SIG-M5 treated with dmso at 0.1 percent for 504 hours (cell line): ENCODE measurements at regions not wholly inside any gene's neighbourhood (a gene's known extent, or its start where the extent isn't known, plus 50 kb on each side); places are given as distances from the start of the nearest gene placed in this dataset.
A peak's percentile ranks its signal among the peaks of the same experiment; 100 is the strongest.

Experiments
- DNase-seq: peaks from one replicate; lab custom pipeline; 2025; ENCODE audit not compliant: unreplicated experiment; lab: John Stamatoyannopoulos, UW

DNA sequence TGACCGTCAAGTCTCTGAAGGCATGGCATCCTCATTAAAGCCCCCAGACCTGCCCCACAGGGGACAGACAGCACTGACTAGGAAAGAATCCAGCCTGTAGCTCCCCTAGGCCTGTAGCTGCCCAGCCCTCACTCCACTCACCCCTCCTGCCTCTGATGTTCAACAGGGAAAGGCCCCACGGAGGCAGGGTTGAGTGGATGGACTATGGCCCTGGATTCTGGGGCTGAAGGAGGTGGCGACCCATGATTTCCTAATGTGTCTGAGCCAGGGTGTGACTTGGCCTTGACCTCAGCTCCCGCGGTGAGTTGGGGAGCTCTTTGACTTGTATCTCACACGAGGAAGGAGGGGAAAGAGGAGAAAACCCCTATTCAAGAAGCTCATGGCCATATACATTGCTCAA lies 238.5 kb upstream of the CSF3R start:
- no peak for DNase-seq

DNA sequence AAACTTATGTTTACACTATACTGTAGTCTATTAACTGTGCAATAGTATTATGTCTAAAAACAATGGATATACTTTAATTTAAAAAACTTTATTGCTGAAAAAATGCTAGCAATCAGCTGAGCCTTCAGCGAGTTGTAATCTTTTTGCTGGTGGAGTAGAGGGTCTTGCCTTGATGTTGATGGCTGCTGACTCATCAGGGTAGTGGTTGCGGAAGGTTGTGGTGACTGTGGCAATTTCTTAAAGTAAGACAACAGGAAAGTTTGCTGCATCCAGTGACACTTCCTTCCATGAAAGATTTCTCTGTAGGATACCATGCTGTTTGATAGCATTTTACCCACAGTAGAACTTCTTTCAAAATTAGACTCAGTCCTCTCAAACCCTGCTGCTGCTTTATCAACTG lies 234.7 kb upstream of the CSF3R start:
- DNase-seq = peak; percentile 6

DNA sequence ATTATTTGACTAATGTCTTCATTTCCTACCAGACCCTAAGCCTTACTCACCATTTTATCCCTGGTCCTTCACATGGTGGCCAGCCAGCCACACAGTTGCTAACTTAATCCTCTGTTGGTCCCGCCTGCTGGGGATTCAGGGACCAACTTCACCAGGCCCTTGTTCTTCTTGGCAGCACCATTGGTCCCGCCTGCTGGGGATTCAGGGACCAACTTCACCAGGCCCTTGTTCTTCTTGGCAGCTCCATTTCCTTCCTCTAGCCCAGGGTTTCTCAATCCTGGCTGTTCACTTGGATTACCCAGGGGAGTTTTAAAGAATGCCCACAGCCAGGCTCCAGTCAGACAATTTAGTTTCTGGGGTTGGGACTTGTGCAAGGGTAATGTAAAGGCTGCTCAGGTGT lies 233.1 kb upstream of the CSF3R start:
- no peak for DNase-seq

DNA sequence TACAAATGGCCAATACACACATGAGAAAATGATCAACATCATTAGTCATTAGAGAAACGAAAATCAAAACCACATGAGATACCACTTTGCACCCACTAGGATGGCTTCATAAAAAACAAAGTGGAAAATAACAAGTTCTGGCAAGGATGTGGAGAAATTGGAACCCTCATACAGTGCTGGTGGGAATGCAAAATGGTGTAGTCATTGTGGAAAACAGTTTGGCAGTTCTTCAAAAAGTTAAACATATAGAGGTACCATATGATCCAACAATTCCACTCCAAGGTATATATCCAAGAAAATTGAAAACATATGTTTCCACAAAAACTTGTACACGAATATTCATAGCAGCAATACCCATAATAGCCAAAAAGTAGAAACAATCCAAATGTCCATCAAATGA lies 231.6 kb upstream of the CSF3R start:
- DNase-seq = no peak

DNA sequence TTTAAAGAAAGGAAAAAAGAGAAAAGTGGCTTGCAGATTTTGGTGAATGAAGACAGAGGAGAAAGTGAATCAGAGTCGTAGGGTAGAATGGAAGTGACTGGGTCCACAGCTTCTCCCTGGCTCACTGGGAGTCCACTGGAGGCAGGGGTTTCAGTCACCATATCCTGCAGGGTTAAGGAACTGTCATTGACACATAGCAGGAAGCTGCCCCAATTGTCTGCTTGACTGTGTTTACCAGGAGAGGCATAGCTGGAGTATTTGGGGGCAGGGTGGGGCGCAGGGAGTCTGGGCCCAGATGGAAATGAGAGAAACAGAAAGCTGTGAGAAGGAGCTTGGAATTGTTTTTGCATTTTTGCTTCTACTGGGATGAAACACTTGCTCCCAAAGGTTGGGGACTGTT lies 228.8 kb upstream of the CSF3R start:
- no peak for DNase-seq

DNA sequence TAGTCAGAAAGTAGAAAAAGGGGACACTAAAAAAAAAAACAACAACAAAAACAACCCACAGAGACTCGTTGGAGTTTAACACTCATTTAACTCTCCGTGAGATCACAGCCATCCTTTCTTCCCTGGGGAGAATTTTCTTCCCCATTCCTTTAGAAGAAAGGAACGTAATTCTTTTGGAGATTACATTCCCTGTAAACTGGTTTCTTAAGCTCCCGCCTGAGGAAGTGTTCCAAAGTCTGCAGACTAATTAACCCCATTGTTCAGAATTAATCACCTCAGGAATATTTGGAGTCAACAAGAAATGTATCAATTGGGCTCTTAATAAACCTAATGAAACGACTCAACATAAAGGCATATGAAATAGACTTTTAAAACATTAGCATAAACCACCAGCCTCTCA lies 228.2 kb upstream of the CSF3R start:
- no peak for DNase-seq

DNA sequence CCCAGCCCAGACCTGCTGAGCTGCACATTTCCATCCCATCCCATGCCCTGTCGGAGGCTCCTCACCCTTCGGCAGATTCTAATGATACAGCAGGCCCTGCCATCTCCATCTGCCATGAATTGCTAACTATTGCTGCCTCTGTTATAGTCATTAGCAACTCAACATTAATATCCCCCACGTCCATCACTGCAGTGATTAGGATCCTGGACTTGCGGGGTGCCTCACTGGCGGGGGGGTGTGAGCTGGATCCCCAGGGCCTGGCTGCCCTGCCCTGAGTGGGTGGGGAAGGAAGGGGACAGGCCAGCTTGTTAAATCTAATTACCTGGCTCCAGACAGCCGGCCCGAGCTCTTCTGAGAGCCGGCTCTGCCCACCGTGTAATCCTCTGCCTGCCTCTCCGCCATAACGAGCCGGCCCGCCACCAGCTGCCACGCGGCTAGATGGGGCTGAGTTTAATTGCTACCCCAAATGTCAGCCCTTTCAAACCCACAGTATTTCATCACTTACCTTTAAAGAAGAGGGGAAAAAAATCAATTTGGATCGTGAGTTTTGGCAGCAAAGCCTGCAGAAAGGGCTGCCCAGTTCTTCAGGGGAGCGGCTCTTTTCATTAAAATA lies 227.3 kb upstream of the CSF3R start:
- DNase-seq = no peak

DNA sequence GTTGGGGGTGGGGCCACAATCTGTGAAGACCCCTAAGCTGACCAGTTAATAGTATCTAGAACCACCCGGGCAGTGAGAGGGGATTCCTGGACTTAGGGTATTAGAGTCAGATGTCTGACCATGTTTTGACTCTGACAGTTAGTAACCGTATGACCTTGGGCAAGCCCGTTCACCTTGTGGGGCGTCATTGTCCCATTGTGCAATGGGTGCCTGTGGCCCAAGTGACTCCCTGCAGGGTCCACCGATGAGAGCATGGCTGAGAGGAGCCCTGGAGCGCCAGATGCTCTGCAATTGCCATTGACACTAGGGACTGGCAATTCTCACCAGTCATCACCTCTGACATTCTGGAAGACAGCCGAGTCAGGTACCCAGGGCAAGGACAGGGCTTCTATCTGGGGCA lies 225.9 kb upstream of the CSF3R start:
- no peak for DNase-seq

DNA sequence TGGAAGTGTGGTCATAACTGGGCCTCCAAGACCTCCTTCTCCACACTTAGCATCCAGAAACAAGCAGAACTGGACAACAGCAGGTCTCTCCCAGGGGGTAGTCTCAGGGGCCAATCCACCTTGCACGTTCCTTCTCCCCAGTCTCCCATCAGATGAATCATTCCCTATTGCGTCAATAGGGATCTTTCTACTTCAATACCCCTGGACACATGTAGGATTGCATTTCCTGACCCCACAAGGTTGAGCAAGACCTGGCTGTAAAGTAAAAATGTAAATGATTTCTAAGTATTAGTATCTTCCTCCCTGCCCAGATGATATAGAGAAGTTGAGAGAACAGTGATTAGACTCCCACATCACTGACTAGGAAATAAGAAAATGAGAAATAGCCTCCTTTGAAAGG lies 224.5 kb upstream of the CSF3R start:
- DNase-seq = no peak

DNA sequence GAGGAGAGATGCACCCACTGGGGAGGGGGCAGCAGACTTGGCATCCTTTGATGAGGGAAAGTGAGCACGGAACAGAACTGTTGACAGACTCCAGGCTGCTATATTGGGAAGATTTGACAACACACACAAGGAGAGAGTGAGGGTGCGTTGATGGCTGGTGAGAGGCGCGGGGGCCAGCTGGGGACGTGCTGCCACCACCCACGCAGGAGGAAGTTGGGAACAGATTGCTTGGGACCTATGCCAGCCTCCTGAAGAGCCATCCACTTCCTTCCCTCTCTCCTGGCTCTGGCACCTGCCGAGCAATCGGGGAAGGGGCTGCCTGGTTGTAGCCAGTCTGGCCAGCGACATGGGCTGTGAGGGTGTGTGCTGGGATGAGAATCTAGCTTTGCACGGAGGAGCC lies 223.7 kb upstream of the CSF3R start:
- DNase-seq = no peak

DNA sequence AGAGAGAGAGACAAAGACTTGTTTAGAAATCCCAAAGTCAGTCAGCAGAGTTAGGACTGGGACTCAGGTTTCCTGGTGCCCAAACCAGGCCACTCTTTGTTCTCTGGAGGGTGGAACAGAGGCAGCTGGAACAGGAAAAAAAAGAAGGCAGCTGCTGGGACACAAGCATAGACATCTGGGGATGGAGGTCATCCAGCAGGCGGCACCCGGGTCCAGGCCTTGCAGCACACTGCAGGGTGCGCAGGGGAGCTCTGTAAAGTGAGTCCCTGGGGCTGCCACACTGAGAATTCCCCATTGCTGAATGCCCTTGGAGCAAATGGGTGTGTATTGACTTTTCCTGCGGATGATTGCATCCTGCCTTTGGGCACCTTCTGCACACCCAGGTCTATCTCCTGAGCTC lies 222.9 kb upstream of the CSF3R start:
- DNase-seq = no peak

DNA sequence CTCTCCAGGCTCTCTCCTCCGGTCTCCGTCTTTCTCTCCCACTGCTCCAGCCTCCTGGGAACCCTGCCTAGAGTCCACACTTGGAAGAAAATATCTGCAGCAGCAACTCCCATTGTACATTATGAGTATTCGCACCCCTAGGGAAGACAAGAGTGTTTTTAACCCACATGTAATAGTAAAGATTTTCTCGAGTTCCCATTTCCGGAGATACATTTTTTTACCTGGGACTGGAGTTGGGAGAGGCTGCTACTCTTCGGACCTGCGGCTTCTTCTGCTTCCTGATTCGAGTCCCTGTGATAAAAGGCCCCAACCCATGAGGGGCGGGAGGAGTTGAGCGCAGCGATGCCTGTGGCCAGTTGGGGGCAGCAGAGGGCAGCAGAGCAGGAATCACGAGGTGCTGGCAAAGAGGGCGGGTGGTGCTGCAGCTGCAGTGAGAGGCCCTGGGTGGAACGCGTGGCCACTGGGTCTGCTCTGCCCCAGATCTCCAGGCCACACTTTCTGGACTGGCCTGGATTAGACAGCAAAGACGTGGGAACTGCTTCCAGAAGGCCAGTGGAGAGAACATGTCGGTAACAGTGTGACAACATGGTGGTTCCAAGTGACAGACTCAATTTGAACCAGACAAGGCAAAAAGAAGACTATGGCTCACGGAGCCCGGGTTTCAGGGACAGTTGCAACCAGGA lies 221.0 kb upstream of the CSF3R start:
- peak; percentile 49 for DNase-seq

DNA sequence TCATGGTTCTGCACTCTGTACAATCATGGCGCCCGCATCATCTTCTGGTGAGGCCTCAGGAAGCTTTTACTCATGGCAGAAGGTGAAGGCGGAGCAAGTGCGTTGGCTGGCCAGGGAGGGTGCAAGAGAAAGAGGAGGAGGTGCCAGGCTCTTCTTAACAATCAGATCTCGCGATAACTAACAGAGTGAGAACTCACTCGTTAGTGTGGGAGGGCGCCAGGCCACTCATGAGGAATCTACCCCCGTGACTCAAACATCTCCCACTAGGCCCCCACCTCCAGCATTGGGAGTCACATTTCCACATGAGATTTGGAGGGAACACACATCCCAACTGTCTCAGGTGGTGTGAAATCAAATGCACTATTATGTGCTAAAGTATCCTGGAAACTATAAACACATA lies 220.2 kb upstream of the CSF3R start:
- no peak for DNase-seq

DNA sequence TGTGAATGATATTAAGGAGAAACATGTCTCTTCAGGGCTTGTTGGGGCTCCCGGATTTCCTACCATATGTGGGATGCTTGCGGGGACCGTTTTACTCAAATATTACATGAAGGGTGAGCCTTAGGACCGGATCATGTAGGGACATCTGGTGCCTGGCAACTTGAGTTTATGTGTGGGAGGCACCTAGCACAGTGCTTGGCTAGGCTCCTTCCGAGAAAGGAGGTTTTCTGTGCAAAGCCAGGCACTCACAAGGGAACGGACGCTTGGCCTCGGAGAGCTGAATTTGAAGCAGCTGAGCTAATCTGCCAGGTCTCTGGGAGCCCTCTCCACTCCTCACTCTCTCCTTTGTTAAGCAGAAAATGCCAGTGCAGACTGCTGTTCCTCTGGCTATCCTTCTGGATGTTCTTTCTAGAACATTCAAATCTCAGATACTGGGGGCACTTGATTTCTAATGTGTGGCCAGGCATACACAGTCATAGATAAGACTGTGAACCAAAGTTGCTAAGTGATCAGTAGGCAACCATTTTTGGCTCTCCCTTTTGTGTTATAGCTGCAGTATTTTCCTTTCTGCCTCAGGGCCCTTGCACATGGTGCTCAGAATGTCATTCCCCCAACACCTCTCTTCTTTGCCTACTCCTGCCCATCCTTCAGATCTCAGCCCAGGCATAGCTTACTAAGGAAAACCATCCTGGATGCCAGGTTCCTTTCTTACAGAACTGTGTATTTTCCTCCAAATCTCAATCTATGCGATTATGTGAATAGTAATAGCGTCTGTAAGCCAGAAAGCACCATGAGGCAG lies 216.6 kb upstream of the CSF3R start:
- no peak for DNase-seq

DNA sequence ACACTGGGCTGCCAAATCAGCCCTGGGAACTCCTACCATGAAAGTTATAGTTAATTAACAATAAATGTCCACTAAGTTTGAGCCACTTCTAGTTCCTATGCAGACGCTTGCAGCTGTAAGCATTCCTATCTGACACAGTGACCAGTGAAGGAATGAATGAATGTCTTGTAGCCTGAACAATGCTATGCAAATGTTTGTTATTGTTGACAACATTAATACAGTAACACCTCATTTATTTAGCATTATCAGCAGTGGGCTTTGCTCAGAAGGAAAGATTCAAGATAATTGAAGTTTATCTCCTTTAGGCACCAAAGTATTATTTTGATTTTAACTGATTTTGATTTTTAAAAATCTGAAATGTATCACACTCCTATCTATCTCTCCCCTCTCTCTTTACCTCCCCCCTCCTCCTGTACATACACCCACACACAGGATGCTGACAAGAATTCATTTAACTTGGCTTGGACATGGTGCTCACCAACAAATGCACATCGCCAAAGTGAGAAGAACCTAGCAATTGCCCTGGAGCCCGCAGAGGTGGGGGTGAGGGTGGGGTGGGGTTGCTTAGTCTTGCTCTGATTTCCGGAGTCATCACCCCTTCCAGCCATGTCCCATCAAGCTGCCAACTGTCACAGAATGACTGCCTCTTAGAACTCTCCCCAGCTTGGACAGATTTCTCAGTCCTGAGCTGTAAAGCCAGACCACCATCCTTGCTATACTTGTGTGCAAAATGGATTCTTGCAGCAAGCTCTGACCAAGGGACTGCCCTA lies 215.3 kb upstream of the CSF3R start:
- no peak for DNase-seq

DNA sequence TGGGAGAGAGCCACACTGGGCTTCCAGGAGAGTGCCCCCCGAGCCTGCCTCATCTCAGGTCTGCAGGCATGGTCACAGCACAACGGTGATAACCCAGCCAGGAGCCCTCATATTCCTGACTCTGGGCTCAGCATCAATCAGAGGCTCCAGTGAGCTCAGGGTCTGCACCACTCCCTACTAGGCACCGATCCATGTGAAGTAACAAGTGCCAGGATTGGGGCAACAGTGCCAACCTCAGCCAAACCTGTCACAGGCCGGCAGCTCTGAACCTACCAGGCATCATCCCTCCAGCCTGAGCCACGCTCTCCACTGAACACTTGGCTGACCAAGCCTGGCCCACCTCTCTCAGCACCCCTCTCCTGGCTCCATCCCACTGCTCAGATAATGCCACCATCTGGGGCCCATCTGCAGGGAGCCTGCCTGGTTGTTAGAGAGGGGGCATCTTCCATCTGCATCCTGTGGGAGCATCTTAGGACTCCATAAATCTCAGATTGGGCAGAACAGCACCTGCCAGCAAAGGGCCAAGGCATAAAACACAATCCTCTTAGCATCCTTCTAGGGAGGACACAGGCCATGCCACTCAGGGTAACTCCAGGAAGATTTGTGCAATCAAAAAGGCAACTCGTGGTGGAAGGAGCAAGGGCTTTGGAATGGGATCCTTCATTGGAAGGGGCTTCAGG lies 213.7 kb upstream of the CSF3R start:
- no peak for DNase-seq

DNA sequence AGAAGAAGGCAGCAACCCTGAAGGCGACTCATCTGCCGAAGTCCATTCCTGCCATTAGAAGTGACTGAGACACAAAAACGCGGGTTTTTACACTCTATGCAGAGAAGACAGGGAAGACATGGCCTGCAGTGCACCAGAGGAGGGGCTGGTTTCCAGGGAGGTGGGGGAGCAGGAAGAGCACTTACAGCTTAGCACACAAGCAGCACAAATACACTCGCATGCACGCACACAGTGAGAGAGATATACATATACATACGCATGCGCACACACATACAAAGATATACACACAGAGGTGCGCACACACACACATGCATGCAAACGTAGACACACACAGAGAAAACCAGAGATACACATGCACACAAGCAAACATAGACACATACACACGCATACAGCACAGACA lies 210.9 kb upstream of the CSF3R start:
- DNase-seq = no peak

DNA sequence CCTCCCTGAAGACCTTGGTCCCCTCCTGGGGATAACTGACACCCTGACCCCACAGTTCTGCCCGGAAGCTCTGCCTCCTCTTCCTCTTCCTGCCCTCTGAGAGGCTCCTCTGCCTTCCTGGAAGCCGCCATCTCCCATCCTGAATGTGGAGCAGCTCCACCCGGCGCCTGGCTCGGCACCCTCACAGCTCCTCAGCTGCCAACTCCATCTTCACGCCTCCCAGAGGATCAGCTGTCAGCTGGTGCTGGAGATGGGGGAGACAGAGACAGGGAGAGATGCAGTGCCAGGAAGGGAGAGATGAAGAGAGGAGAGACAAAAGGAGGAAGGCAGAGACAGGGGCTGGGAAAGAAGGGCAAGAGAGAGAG lies 210.4 kb upstream of the CSF3R start:
- no peak for DNase-seq

DNA sequence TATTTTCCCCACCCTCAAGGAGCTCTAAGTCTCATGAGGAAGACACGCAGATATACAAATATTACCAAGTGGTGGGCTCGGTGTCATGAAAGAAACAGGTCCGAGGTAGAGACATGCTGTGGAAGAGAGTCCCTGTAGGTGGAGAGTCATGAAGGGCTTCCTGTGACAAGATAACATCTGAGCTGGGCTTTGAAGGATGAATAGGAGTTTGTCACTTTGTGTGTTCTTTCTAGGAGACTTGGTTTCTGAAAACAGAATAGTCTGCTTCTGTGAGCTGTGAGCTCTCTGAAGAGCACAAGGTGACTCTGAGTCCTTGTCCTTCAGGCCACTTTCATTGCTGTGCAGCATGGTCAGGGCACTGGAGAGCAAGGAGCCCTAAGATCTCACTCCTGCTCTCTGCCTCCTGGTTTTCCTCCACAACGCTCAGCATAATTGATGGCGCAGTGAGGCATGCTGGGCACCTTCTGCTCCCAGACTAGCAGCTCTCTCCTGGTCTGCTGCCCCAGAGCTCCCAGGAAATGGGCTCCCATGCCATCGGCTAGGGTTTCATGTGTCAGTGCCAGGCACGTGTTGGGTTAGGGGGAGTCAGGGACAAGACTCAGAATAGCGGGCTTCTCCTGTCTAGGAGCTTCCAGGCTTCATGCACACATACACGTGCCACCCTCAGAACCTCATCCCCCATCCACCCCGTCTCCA lies 209.9 kb upstream of the CSF3R start:
- DNase-seq = no peak

DNA sequence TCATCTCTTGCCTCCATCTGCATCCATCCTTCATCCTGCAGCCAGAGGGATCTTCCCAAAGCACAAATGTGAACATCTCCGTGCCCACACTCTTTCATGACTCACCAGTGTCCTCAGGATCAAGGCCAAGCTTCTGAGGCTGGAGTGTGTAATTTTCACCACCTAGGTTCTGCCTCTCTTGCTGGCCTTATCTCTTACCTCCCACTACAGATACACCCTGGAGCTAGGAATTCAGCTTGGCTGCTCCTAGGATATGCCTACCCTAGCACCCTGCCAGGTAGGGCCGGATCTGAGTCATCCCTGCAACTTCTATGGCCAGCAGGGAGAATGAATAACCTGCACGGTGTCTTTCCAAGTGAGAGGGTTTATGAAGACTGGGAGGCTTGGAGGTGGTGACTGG lies 208.7 kb upstream of the CSF3R start:
- DNase-seq = no peak

DNA sequence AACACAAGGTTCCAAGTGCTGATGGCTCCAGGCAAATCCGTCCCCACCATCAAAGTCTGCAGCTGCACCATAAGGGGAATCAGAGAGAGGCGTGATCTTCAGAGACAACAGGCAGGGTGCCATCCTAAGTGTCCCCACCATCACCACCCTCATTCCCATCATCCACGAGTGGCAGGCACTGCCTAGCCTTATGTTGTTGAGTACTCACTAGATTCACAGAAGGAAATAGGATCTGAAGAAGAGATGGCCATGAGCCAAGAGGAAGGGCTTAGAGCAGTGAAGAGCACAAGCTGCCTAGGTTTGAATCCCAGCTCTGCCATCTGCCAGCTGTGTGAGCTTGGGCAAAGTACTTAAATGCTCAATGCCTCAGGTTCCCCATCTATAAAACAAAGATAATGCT lies 207.3 kb upstream of the CSF3R start:
- DNase-seq = no peak
